ENCODE measurements at regions not wholly inside any gene's neighbourhood (a gene's known extent, or its start where the extent isn't known, plus 50 kb on each side); places are given as distances from the start of the nearest gene placed in this dataset.
"Not testable (repeated sequence)": the region's sequence is repeated elsewhere in the genome, so short reads cannot be mapped to it uniquely, and the experiment has no call there.

- no peak for DNase-seq
Measured at GRCh38 chr4:165548702-165549101, 169.9 kb downstream of the CPE start.

- no peak for DNase-seq
Measured at GRCh38 chr4:165553221-165553810, 174.5 kb downstream of the CPE start.

- DNase-seq, result no peak
Measured at GRCh38 chr4:165555302-165555701, 176.5 kb downstream of the CPE start.

- DNase-seq, result no peak
Measured at GRCh38 chr4:165556383-165556782, 177.6 kb downstream of the CPE start.

GRCh38 chr4:165560941-165561340, 182.1 kb downstream of the CPE start:
- no peak for DNase-seq

GRCh38 chr4:165563851-165564250, 185.0 kb downstream of the CPE start:
- no peak for DNase-seq

GRCh38 chr4:165569031-165569430, 190.2 kb downstream of the CPE start:
- no peak for DNase-seq

- DNase-seq, result not testable (repeated sequence)
Measured at GRCh38 chr4:165571476-165571875, 192.7 kb downstream of the CPE start.

GRCh38 chr4:165580351-165580905, 201.6 kb downstream of the CPE start:
- DNase-seq, result no peak

- DNase-seq, result no peak
Measured at GRCh38 chr4:165583341-165583740, 204.5 kb downstream of the CPE start.

- DNase-seq, result no peak
Measured at GRCh38 chr4:165584916-165585315, 206.1 kb downstream of the CPE start.

- DNase-seq, result no peak
Measured at GRCh38 chr4:165588534-165589315, 209.9 kb downstream of the CPE start.

GRCh38 chr4:165592386-165592785, 213.6 kb downstream of the CPE start:
- no peak for DNase-seq

- no peak for DNase-seq
Measured at GRCh38 chr4:165597581-165598480, 219.0 kb downstream of the CPE start.

GRCh38 chr4:165600959-165601683, 222.3 kb downstream of the CPE start:
- DNase-seq, result no peak

GRCh38 chr4:165602621-165603020, 223.8 kb downstream of the CPE start:
- no peak for DNase-seq

GRCh38 chr4:165604181-165604580, 225.4 kb downstream of the CPE start:
- DNase-seq, result no peak

- DNase-seq, result no peak
Measured at GRCh38 chr4:165605811-165606210, 227.0 kb downstream of the CPE start.

GRCh38 chr4:165606465-165607205, 227.8 kb downstream of the CPE start:
- no peak for DNase-seq

GRCh38 chr4:165609653-165610052, 230.8 kb downstream of the CPE start:
- DNase-seq, result no peak

- DNase-seq, result peak; percentile 2
Measured at GRCh38 chr4:165610679-165611437, 232.1 kb downstream of the CPE start.

All from NCI-H1436 (cell line).